Stimulated activated naive CD8-positive, alpha-beta T cell treated with anti-CD3 and anti-CD28 coated beads, Interleukin-15, amount 100 ng/mL, for 72 hours (primary cell): ENCODE measurements at regions not wholly inside any gene's neighbourhood (a gene's known extent, or its start where the extent isn't known, plus 50 kb on each side); places are given as distances from the start of the nearest gene placed in this dataset.

ENCODE experiments used
- ATAC-seq: fragments of 150-1000 bp; cut with Tn5 transposase; 2 replicates; pipeline ENCODE4 v1.10.0; 2021; ENCODE audit warnings: mild to moderate bottlenecking, moderate library complexity
- DNase-seq, 2 donors: peaks; one replicate each; pipeline ENCODE4 v3.0.0; 2021 to 2022
- H3K27ac Mint-ChIP-seq, 2 donors: one replicate each; pipeline ENCODE4 v1.8.0; 2022; ENCODE audit warnings: mild to moderate bottlenecking in 2 of 2, mixed read lengths in 2 of 2, moderate library complexity in 2 of 2
- H3K27me3 Mint-ChIP-seq: one replicate; pipeline ENCODE4 v1.8.0; 2022; ENCODE audit warnings: mixed read lengths
- H3K4me1 Mint-ChIP-seq: one replicate; pipeline ENCODE4 v1.8.0; 2022; ENCODE audit warnings: mild to moderate bottlenecking, mixed read lengths
- H3K4me3 Mint-ChIP-seq, 2 donors: one replicate each; pipeline ENCODE4 v1.8.0; 2022; ENCODE audit warnings: mild to moderate bottlenecking in 2 of 2, mixed read lengths in 2 of 2, moderate library complexity in 1 of 2
- H3K9me3 Mint-ChIP-seq, 2 donors: one replicate each; pipeline ENCODE4 v1.8.0; 2022; ENCODE audit warnings: mixed read lengths in 2 of 2

- peak; percentile 3 to 15 for DNase-seq
Observed at GRCh38 chr7:46352004-46352954, 431.2 kb upstream of the IGFBP3 start.

GRCh38 chr7:46349490-46349889, 428.4 kb upstream of the IGFBP3 start:
- Mint-ChIP-seq H3K4me3 (no peak overlapping the region), H3K9me3 (peaks cover 0 to 7% of the 10 kb centered on the region in 2 donors), H3K4me1 (no peaks in the 10 kb centered on the region), H3K27me3 (peaks cover 8% of the 10 kb centered on the region), H3K27ac (no peak overlapping the region)
- DNase-seq: no peak
- ATAC-seq: no peak

More at GRCh38 chr7:46352004-46352954, 431.2 kb upstream of the IGFBP3 start:
- ATAC-seq: no peak
- no peaks in the 10 kb centered on the region for H3K4me1 Mint-ChIP-seq
- H3K4me3 Mint-ChIP-seq: no peak overlapping the region
- no peak overlapping the region for H3K27ac Mint-ChIP-seq
- H3K9me3 Mint-ChIP-seq: no peaks in the 10 kb centered on the region
- H3K27me3 Mint-ChIP-seq: peaks cover 10% of the 10 kb centered on the region

- no peak for DNase-seq
- Mint-ChIP-seq H3K4me1 (no peaks in the 10 kb centered on the region), H3K4me3 (no peak overlapping the region)
Observed at GRCh38 chr7:46344533-46344932, 423.5 kb upstream of the IGFBP3 start.

GRCh38 chr7:46343802-46344201, 422.7 kb upstream of the IGFBP3 start:
- DNase-seq: no peak
- ATAC-seq: no peak
- no peaks in the 10 kb centered on the region for H3K4me1 Mint-ChIP-seq
- peaks cover 0 to 34% of the 10 kb centered on the region in 2 donors for H3K9me3 Mint-ChIP-seq
- no peak overlapping the region for H3K4me3 Mint-ChIP-seq
- H3K27me3 Mint-ChIP-seq: no peaks in the 10 kb centered on the region
- no peak overlapping the region for H3K27ac Mint-ChIP-seq

More at GRCh38 chr7:46344533-46344932, 423.5 kb upstream of the IGFBP3 start:
- Mint-ChIP-seq H3K27me3 (no peaks in the 10 kb centered on the region), H3K27ac (no peak overlapping the region), H3K9me3 (peaks cover 0 to 27% of the 10 kb centered on the region in 2 donors)
- no peak for ATAC-seq

GRCh38 chr7:46322937-46323336, 401.9 kb upstream of the IGFBP3 start:
- H3K4me3 Mint-ChIP-seq: no peak overlapping the region
- H3K4me1 Mint-ChIP-seq: no peaks in the 10 kb centered on the region
- H3K27me3 Mint-ChIP-seq: no peaks in the 10 kb centered on the region
- no peak overlapping the region for H3K27ac Mint-ChIP-seq
- peaks cover 0 to 5% of the 10 kb centered on the region in 2 donors for H3K9me3 Mint-ChIP-seq
- no peak for ATAC-seq
- no peak for DNase-seq

GRCh38 chr7:46321556-46322205, 400.6 kb upstream of the IGFBP3 start:
- Mint-ChIP-seq H3K27me3 (no peaks in the 10 kb centered on the region), H3K27ac (no peak overlapping the region), H3K4me3 (no peak overlapping the region), H3K9me3 (peaks cover 0 to 5% of the 10 kb centered on the region in 2 donors), H3K4me1 (no peaks in the 10 kb centered on the region)
- ATAC-seq (no peak), DNase-seq (no peak)

GRCh38 chr7:46320956-46321355, 399.9 kb upstream of the IGFBP3 start:
- H3K9me3 Mint-ChIP-seq: peaks cover 0 to 5% of the 10 kb centered on the region in 2 donors
- DNase-seq (no peak), ATAC-seq (no peak)
- H3K27ac Mint-ChIP-seq: no peak overlapping the region
- H3K4me1 Mint-ChIP-seq: no peaks in the 10 kb centered on the region
- no peak overlapping the region for H3K4me3 Mint-ChIP-seq
- no peaks in the 10 kb centered on the region for H3K27me3 Mint-ChIP-seq

- Mint-ChIP-seq H3K4me3 (no peak overlapping the region), H3K27ac (no peak overlapping the region), H3K4me1 (no peaks in the 10 kb centered on the region), H3K9me3 (no peaks in the 10 kb centered on the region), H3K27me3 (no peaks in the 10 kb centered on the region)
- DNase-seq (no peak), ATAC-seq (no peak)
Observed at GRCh38 chr7:46319841-46320240, 398.8 kb upstream of the IGFBP3 start.

- no peak overlapping the region for H3K4me3 Mint-ChIP-seq
- DNase-seq (no peak), ATAC-seq (no peak)
- no peak overlapping the region for H3K27ac Mint-ChIP-seq
- no peaks in the 10 kb centered on the region for H3K4me1 Mint-ChIP-seq
- H3K9me3 Mint-ChIP-seq: no peaks in the 10 kb centered on the region
- no peaks in the 10 kb centered on the region for H3K27me3 Mint-ChIP-seq
Observed at GRCh38 chr7:46318276-46318675, 397.2 kb upstream of the IGFBP3 start.

- Mint-ChIP-seq H3K27ac (no peak overlapping the region), H3K27me3 (no peaks in the 10 kb centered on the region), H3K9me3 (no peaks in the 10 kb centered on the region), H3K4me3 (no peak overlapping the region), H3K4me1 (no peaks in the 10 kb centered on the region)
- no peak for DNase-seq
- ATAC-seq: no peak
Observed at GRCh38 chr7:46317256-46317655, 396.2 kb upstream of the IGFBP3 start.

GRCh38 chr7:46315891-46316290, 394.8 kb upstream of the IGFBP3 start:
- DNase-seq (no peak), ATAC-seq (no peak)
- H3K27ac Mint-ChIP-seq: no peak overlapping the region
- no peaks in the 10 kb centered on the region for H3K4me1 Mint-ChIP-seq
- H3K4me3 Mint-ChIP-seq: no peak overlapping the region
- H3K27me3 Mint-ChIP-seq: no peaks in the 10 kb centered on the region
- no peaks in the 10 kb centered on the region for H3K9me3 Mint-ChIP-seq

- Mint-ChIP-seq H3K27ac (no peak overlapping the region), H3K4me3 (no peak overlapping the region), H3K9me3 (no peaks in the 10 kb centered on the region), H3K27me3 (no peaks in the 10 kb centered on the region), H3K4me1 (no peaks in the 10 kb centered on the region)
- ATAC-seq (no peak), DNase-seq (no peak)
Observed at GRCh38 chr7:46301677-46302076, 380.6 kb upstream of the IGFBP3 start.

GRCh38 chr7:46297515-46297914, 376.4 kb upstream of the IGFBP3 start:
- no peak overlapping the region for H3K27ac Mint-ChIP-seq
- H3K4me3 Mint-ChIP-seq: no peak overlapping the region
- H3K9me3 Mint-ChIP-seq: no peaks in the 10 kb centered on the region
- no peak for DNase-seq
- H3K4me1 Mint-ChIP-seq: no peaks in the 10 kb centered on the region
- H3K27me3 Mint-ChIP-seq: no peaks in the 10 kb centered on the region
- no peak for ATAC-seq

- no peak overlapping the region for H3K27ac Mint-ChIP-seq
- H3K9me3 Mint-ChIP-seq: no peaks in the 10 kb centered on the region
- ATAC-seq (no peak), DNase-seq (no peak)
- H3K4me1 Mint-ChIP-seq: no peaks in the 10 kb centered on the region
- no peaks in the 10 kb centered on the region for H3K27me3 Mint-ChIP-seq
- H3K4me3 Mint-ChIP-seq: no peak overlapping the region
Observed at GRCh38 chr7:46296526-46296925, 375.5 kb upstream of the IGFBP3 start.

- Mint-ChIP-seq H3K27me3 (no peaks in the 10 kb centered on the region), H3K9me3 (no peaks in the 10 kb centered on the region), H3K27ac (no peak overlapping the region), H3K4me3 (no peak overlapping the region), H3K4me1 (no peaks in the 10 kb centered on the region)
- ATAC-seq (no peak), DNase-seq (no peak)
Observed at GRCh38 chr7:46294381-46294780, 373.3 kb upstream of the IGFBP3 start.

- Mint-ChIP-seq H3K9me3 (no peaks in the 10 kb centered on the region), H3K4me3 (no peak overlapping the region), H3K27ac (no peak overlapping the region), H3K4me1 (no peaks in the 10 kb centered on the region), H3K27me3 (no peaks in the 10 kb centered on the region)
- DNase-seq (no peak), ATAC-seq (no peak)
Observed at GRCh38 chr7:46292741-46293140, 371.7 kb upstream of the IGFBP3 start.
